DMS 273 treated with DMSO at 0.1 percent for 48 hours (cell line): ENCODE measurements at regions not wholly inside any gene's neighbourhood (a gene's known extent, or its start where the extent isn't known, plus 50 kb on each side); places are given as distances from the start of the nearest gene placed in this dataset.
"Not testable (repeated sequence)": the region's sequence is repeated elsewhere in the genome, so short reads cannot be mapped to it uniquely, and the experiment has no call there.

Source experiments
- DNase-seq: peaks from one replicate; lab custom pipeline; 2025; lab: John Stamatoyannopoulos, UW

- no peak for DNase-seq
Observed at GRCh38 chr2:209160800-209161588, 262.9 kb upstream of the MAP2 start.

GRCh38 chr2:209162129-209162528 lies 261.7 kb upstream of the MAP2 start:
- no peak for DNase-seq

- DNase-seq: no peak
Observed at GRCh38 chr2:209181984-209182383, 241.9 kb upstream of the MAP2 start.

GRCh38 chr2:209186886-209187285 lies 237.0 kb upstream of the MAP2 start:
- DNase-seq: not testable (repeated sequence)

DNA sequence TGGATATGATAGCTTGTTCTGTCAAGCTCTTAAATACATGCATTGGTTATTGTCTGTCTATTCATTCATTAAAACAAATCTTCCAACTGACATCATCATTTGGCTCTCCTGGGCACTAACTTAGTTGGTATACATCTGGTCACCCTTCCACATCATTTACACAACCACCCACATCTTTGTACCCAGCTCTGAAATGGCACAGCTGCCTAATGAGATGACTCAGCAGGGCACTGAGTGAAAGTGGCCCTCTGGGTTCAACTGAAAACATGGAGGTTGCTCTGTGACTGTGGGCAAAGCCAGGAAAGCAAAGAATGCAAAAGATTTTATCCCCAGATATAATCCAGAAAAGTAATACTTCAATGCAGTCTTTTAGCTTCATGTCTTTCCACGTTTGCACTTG lies 234.0 kb upstream of the MAP2 start:
- no peak for DNase-seq

GRCh38 chr2:209191139-209191538 lies 232.7 kb upstream of the MAP2 start:
- no peak for DNase-seq

DNA sequence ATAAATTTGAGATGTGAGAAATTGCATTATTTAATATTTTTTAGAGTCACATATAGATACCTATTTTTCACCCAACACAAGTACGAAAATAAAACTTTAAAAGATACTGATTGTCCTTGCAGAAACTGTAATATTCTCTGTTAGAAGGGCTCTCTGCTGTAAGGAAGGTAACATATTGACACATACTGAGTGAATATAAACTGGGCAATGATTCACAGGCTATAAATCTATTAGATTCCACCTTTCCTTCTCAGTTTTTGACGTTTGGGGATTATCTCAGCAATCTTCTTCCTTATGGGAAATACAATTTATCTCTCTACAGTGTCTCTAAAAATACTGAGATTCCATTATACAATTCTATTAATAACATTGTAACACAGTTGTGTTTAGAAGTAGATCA lies 229.1 kb upstream of the MAP2 start:
- DNase-seq: no peak

DNA sequence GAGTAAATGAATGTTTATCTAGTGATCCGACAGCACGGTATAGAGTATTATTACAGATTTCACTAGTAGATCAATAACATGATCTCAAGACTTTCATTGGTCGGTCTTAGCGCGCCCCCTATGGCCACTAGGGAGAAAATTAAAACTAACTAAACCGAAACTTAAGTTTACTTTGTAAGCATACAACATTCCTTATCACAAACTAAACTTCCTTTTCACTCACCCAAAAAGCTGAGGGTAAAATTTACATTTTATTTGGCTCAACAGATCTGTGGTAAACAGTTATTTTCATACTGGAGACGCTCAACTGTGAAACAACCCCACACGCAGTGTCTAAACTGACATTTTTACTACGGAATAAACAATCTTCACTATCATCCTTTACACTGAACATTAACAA lies 215.6 kb upstream of the MAP2 start:
- DNase-seq: no peak

- no peak for DNase-seq
Observed at GRCh38 chr2:209209943-209210342, 213.9 kb upstream of the MAP2 start.

- DNase-seq: no peak
Observed at GRCh38 chr2:209230560-209230959, 193.3 kb upstream of the MAP2 start.

- no peak for DNase-seq
Observed at GRCh38 chr2:209236377-209236776, 187.5 kb upstream of the MAP2 start.

DNA sequence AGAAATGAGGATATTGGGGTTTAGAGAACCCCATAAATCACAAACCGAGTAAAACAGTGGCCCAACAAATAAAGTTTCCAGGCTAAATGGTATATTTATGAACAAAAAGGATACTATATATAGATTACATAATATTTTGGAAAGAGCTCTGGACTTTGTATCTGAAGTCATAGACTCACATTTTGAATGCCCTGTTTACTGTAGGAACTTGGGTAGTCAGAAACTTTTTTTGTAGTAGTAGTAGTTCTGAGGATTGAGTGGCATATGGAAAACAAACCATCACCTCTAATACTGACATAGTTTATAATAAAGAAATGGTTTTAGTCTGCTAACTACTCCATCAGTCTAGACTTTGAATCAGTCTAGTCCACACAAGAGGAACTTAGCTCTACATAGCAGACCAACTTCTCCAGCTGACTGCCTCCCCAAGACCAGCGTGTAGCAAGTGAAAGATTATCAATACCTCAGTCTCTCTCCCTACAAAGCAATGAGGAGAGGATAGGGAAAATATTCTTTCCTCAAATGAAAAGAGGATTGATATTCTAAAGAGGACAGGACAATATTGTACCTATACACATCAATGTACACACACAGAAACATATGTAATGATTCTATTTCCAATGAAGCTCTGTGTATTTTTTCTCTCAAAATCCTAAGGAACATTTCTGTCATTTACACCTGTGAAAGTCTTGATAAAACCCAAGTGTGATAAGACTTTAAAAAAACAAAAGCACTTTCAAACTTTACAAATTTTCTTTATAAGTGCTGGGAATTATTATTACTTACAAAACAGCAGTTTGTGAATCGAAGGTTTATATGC lies 184.9 kb upstream of the MAP2 start:
- DNase-seq: no peak

DNA sequence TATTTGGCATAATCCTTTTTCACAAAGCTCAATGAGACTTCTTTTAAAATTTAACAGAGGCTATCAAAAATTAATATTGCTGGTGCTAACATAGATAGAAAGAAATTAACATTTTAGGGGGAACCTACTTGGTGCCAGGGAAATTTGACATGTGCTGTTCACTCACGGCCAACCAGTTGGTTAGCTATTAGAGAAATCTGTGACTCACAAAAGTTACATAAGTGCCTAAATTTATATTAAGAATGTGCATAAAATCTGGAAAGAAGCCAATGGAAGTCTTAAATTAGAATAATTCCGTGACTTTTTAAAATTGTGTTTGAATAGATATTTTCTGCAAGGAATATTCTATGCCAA lies 184.3 kb upstream of the MAP2 start:
- no peak for DNase-seq

- DNase-seq: no peak
Observed at GRCh38 chr2:209240204-209240603, 183.6 kb upstream of the MAP2 start.

- DNase-seq: no peak
Observed at GRCh38 chr2:209253544-209253943, 170.3 kb upstream of the MAP2 start.

DNA sequence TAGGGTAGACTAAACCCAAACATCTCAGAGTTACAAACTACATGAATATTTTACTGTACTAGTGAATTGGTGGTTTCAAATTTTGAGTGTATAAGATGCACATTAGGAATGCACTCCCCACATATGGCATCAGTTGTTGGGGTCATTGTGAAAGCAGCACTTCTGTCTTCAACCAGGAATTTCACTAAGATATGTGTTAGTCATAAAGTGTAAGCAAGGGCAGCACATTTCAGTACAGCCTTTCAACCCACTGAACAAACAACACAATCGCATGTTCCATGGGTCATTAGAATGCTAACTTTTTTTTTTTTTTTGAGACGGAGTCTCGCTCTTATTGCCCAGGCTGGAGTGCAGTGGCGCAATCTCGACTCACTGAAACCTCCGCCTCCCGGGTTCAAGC lies 164.1 kb upstream of the MAP2 start:
- no peak for DNase-seq

GRCh38 chr2:209260281-209260680 lies 163.6 kb upstream of the MAP2 start:
- DNase-seq: no peak

DNA sequence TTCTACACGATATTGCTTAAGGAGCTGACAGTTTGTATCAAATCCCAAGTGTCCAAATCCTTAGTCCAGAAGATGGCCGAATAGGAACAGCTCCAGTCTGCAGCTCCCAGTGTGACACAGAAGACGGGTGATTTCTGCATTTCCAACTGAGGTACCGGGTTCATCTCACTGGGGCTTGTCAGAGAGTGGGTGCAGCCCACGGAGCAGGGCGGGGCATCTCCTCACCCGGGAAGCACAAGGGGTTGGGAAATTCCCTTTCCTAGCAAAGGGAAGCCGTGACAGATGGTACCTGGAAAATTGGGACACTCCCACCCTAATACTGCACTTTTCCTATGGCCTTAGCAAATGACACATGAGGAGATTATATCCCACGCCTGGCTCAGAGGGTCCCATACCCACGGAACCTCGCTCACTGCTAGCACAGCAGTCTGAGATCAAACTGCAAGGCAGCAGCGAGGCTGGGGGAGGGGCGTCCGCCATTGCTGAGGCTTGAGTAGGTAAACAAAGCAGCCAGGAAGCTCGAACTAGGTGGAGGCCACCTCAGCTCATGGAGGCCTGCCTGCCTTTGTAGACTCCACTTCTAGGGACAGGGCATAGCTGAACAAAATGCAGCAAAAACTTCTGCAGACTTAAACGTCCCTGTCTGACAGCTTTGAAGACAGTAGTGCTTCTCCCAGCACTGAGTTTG lies 162.3 kb upstream of the MAP2 start:
- not testable (repeated sequence) for DNase-seq

GRCh38 chr2:209269024-209269423 lies 154.8 kb upstream of the MAP2 start:
- no peak for DNase-seq

DNA sequence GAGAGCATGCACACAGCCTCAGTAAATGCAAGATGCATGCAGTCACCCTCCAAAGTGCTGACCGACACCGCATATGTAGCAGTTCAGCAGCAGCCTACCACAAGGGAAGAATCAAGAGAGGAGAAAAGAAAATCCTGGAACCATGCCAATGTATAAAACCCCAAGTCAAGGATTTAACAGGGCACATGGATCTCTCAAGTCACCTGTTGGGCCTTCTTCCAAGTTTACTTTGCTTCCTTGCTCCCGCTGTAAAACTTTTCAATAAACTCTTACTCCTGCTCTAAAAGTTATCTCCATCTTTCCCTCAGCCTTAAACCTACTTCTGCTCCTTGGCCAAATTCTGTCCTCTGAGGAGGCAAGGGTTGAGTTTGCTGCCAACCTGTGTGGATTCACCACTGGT lies 147.8 kb upstream of the MAP2 start:
- DNase-seq: no peak

DNA sequence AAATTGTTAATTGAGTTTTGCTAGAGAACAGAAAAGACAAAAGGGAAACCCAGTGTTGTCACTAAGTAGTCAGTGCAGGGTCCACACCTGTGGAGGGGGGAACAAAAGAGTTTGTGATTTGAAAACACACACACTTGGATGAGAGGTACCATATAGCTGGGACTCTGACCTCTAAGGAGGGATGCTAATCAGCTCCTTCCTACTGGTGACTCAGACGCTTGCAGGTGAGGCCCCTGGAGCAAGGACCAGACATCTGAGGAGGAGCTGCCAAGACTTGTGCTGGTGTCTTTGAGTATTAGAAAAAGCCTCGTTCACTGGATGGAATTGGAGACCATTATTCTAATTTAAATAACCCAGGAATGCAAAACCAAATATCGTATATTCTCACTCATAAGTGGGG lies 146.4 kb upstream of the MAP2 start:
- DNase-seq: no peak

- no peak for DNase-seq
Observed at GRCh38 chr2:209298601-209299000, 125.2 kb upstream of the MAP2 start.

- not testable (repeated sequence) for DNase-seq
Observed at GRCh38 chr2:209299478-209299877, 124.4 kb upstream of the MAP2 start.
